PC-3 (cell line): ENCODE measurements at regions not wholly inside any gene's neighbourhood (a gene's known extent, or its start where the extent isn't known, plus 50 kb on each side); places are given as distances from the start of the nearest gene placed in this dataset.

Source experiments
- ATAC-seq: fragments of 200-7000 bp; cut with Tn5 transposase; 2 replicates; pipeline ENCODE4 v1.9.1; 2020; ENCODE audit warnings: mild to moderate bottlenecking, moderate library complexity
- BruUV-seq: library from RNA; stranded (reverse); fragments of 400-500 nt; replicated peaks from 2 replicates; lab custom pipeline; 2021; lab: Mats Ljungman, UMichigan
- CTCF ChIA-PET: fragments of 300-600 bp; sonication (Branson Sonifier 250); formaldehyde crosslinking; loops from one replicate; lab custom pipeline; 2022; ENCODE audit warnings: antibody characterized with exemption; lab: Charles Lee
- POLR2A ChIA-PET: fragments of 300-600 bp; sonication (Branson Sonifier 250); formaldehyde crosslinking; loops from one replicate; lab custom pipeline; 2022; ENCODE audit warnings: antibody characterized with exemption; ENCODE audit not compliant: unreplicated experiment; lab: Charles Lee
- DNase-seq: peaks from one replicate; pipeline ENCODE4 v3.0.0-alpha.2; 2015
- H2AFZ ChIP-seq: fragments of 300-600 bp; sonication (generic); 2 replicates; pipeline ENCODE4 v1.6.0; 2016; ENCODE audit warnings: antibody characterized with exemption, low read length
- H3F3A ChIP-seq: fragments of 300-600 bp; sonication (generic); one replicate; pipeline ENCODE4 v1.6.0; 2017; ENCODE audit warnings: antibody characterized with exemption, low read length, control low read depth, mild to moderate bottlenecking; ENCODE audit not compliant: unreplicated experiment
- H3K27ac ChIP-seq: fragments of 300-600 bp; sonication (generic); 2 replicates; pipeline ENCODE4 v1.5.1; 2016; ENCODE audit warnings: mild to moderate bottlenecking, low read length
- H3K27me3 ChIP-seq: fragments of 300-600 bp; sonication (generic); 2 replicates; pipeline ENCODE4 v1.6.1; 2016; ENCODE audit warnings: low read length, mixed read lengths
- H3K36me3 ChIP-seq: fragments of 300-600 bp; sonication (generic); 2 replicates; pipeline ENCODE4 v1.6.1; 2016; ENCODE audit warnings: low read depth, mixed run types, low read length, mixed read lengths
- H3K4me1 ChIP-seq: fragments of 300-600 bp; sonication (generic); 2 replicates; pipeline ENCODE4 v1.5.1; 2016; ENCODE audit warnings: low read length; ENCODE audit not compliant: insufficient read depth
- H3K4me2 ChIP-seq: fragments of 300-600 bp; sonication (generic); 2 replicates; pipeline ENCODE4 v1.6.0; 2016; ENCODE audit warnings: low read length
- H3K4me3 ChIP-seq: fragments of 300-600 bp; sonication (generic); 2 replicates; pipeline ENCODE4 v1.5.1; 2016; ENCODE audit warnings: mild to moderate bottlenecking, low read length, mixed read lengths
- H3K79me2 ChIP-seq: fragments of 300-600 bp; sonication (generic); 2 replicates; pipeline ENCODE4 v1.6.1; 2017; ENCODE audit warnings: low read length, mixed read lengths
- H3K9ac ChIP-seq: fragments of 300-600 bp; sonication (generic); 2 replicates; pipeline ENCODE4 v1.6.0; 2016; ENCODE audit warnings: mild to moderate bottlenecking, low read length
- H3K9me2 ChIP-seq: fragments of 300-600 bp; sonication (generic); replicated peaks from 2 replicates; pipeline ENCODE4 v1.6.1; 2016; ENCODE audit warnings: mixed run types, low read length, mixed read lengths
- H3K9me3 ChIP-seq: fragments of 300-600 bp; sonication (generic); 2 replicates; pipeline ENCODE4 v1.6.1; 2016; ENCODE audit warnings: low read length, mixed read lengths
- H4K20me1 ChIP-seq: fragments of 300-600 bp; sonication (generic); 2 replicates; pipeline ENCODE4 v1.6.1; 2016; ENCODE audit warnings: low read length, mixed read lengths
- EZH2 ChIP-seq: fragments of 300-600 bp; sonication (generic); IDR thresholded peaks from one replicate; pipeline ENCODE4 v1.6.1; 2017; ENCODE audit warnings: antibody characterized with exemption, mild to moderate bottlenecking, low read length; ENCODE audit not compliant: unreplicated experiment
- EZH2phosphoT487 ChIP-seq: fragments of 300-600 bp; sonication (generic); IDR thresholded peaks from 2 replicates; pipeline ENCODE4 v1.6.1; 2018; ENCODE audit warnings: mild to moderate bottlenecking, antibody characterized with exemption, low read length, borderline replicate concordance
- intact Hi-C: fragments of 100-400 bp; cut with micrococcal nuclease; formaldehyde crosslinking; loops from 2 replicates; pipeline ENCODE4 v1.9.0; 2023
- TF ChIP-seq, protein P1 (sequence below): fragments of 300-600 bp; sonication (generic); conservative IDR thresholded peaks from 2 replicates; pipeline ENCODE4 v1.5.1; 2017; ENCODE audit warnings: antibody characterized with exemption, low read depth, mild to moderate bottlenecking, low read length

DNA sequence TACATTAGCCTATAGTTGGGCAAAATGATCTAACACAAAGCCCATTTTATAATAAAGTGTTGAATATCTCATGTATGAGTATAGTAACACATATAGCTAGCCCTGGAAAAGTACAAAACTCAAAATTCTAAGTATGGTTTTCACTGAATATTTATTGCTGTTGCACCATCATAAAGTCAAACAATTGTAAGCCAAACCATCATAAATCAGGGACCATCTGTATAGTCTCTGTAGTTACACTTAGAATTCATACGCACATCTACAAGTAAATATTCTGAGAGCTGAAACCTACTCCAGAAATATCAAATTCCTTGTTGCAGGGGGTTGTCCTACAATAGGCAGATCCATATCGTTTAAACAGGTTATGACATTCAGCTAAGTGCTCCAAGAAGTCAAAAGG, 817.3 kb downstream of the BCKDHB start:
- Histone ChIP-seq H2AFZ (no peak overlapping the region), H3K4me1 (no peaks in the 10 kb centered on the region), H3K27ac (no peak overlapping the region), H3F3A (no peaks in the 10 kb centered on the region), H4K20me1 (no peaks in the 10 kb centered on the region), H3K36me3 (no peaks in the 10 kb centered on the region), H3K9me2 (no peaks in the 10 kb centered on the region), H3K79me2 (no peaks in the 10 kb centered on the region), H3K4me2 (no peak overlapping the region), H3K9ac (no peak overlapping the region), H3K27me3 (no peaks in the 10 kb centered on the region), H3K9me3 (no peaks in the 10 kb centered on the region), H3K4me3 (no peak overlapping the region)
- no TSS peak for BruUV-seq
- POLR2A ChIA-PET: no interaction called here
- CTCF ChIA-PET: no interaction called here
- TF ChIP-seq EZH2phosphoT487 (no peak), EZH2 (no peak)
- TF ChIP-seq, protein P1, sequence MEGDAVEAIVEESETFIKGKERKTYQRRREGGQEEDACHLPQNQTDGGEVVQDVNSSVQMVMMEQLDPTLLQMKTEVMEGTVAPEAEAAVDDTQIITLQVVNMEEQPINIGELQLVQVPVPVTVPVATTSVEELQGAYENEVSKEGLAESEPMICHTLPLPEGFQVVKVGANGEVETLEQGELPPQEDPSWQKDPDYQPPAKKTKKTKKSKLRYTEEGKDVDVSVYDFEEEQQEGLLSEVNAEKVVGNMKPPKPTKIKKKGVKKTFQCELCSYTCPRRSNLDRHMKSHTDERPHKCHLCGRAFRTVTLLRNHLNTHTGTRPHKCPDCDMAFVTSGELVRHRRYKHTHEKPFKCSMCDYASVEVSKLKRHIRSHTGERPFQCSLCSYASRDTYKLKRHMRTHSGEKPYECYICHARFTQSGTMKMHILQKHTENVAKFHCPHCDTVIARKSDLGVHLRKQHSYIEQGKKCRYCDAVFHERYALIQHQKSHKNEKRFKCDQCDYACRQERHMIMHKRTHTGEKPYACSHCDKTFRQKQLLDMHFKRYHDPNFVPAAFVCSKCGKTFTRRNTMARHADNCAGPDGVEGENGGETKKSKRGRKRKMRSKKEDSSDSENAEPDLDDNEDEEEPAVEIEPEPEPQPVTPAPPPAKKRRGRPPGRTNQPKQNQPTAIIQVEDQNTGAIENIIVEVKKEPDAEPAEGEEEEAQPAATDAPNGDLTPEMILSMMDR: no peak
- intact Hi-C loops: loop anchor here (10.0 kb wide), 1 partner anchor 159 kb away; no protein-coding TSS in a partner anchor
- DNase-seq (no peak), ATAC-seq (no peak)

DNA sequence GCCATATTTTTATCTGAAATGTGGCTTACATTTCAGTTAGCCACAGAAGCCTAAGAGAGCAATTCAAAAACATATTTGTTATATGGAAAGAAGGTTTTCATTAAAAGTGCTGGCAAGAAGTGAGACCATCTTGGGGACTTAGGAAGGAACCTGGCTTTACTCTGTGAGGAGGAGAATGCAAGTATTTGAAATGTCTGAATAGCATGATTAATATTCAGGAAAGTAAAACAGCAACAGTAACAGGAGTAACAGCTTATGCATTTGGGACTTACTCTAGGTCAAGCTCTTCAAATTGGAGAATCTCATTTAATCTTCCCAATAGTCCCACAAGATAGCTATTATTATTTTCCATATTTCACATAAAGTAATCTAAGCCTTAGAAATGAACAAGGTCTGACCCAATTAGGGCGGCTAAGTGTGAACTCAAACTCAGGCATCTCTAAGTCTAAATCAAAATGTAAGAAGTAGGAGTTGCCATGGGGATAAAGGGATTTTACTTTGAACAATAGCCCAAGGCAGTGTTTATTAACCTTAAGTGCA, 816.5 kb downstream of the BCKDHB start:
- DNase-seq (no peak), ATAC-seq (no peak)
- no TSS peak for BruUV-seq
- POLR2A ChIA-PET: no interaction called here
- no peak overlapping the region for H3K4me3 ChIP-seq
- no peaks in the 10 kb centered on the region for H3K36me3 ChIP-seq
- H3K4me2 ChIP-seq: no peak overlapping the region
- H3K4me1 ChIP-seq: no peaks in the 10 kb centered on the region
- no peak for TF ChIP-seq EZH2phosphoT487
- TF ChIP-seq EZH2: no peak
- TF ChIP-seq, protein P1: no peak
- no peaks in the 10 kb centered on the region for H3K79me2 ChIP-seq
- no peaks in the 10 kb centered on the region for H3K9me3 ChIP-seq
- H3F3A ChIP-seq: no peaks in the 10 kb centered on the region
- no peak overlapping the region for H2AFZ ChIP-seq
- no peaks in the 10 kb centered on the region for H3K27me3 ChIP-seq
- H4K20me1 ChIP-seq: no peaks in the 10 kb centered on the region
- intact Hi-C loops: loop anchor here (10.0 kb wide), 1 partner anchor 158 kb away; no protein-coding TSS in a partner anchor
- CTCF ChIA-PET: no interaction called here
- no peak overlapping the region for H3K9ac ChIP-seq
- no peak overlapping the region for H3K27ac ChIP-seq
- H3K9me2 ChIP-seq: no peaks in the 10 kb centered on the region

DNA sequence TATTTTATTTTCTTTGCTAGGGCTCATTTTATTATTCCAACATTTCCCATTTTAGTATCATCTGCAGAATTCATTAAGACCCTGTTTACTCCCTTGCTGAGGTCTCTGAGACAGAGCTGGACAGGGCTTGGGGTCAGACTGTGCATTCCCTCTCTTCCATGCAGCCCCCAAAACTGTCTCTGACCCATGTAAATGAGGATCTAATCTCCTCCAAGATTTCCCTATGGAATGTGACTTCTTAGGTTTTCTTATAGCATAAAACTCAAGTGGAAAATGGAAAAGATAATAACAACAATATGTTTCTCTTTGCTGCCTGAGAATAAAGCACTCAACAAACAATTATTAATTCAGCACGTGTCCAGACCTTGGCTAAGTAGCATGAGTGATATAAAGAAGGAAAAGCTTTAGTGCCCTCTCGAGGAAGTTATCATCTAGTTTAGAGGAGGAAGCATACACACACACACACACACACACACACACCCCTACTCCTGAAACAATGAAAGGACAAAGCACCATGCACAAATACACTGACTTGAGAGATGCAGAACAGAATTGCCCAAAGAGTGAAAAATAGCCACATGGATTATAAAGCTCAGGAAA, 815.5 kb downstream of the BCKDHB start:
- intact Hi-C loops: loop anchor here (10.0 kb wide), 1 partner anchor 157 kb away; no protein-coding TSS in a partner anchor
- POLR2A ChIA-PET: no interaction called here
- Histone ChIP-seq H3K4me2 (no peak overlapping the region), H3K79me2 (no peaks in the 10 kb centered on the region), H3K9me3 (no peaks in the 10 kb centered on the region), H3K9ac (no peak overlapping the region), H4K20me1 (no peaks in the 10 kb centered on the region), H3K36me3 (no peaks in the 10 kb centered on the region), H3K4me3 (no peak overlapping the region), H2AFZ (no peak overlapping the region), H3K27ac (no peak overlapping the region), H3K9me2 (no peaks in the 10 kb centered on the region), H3K27me3 (no peaks in the 10 kb centered on the region), H3K4me1 (no peaks in the 10 kb centered on the region), H3F3A (no peaks in the 10 kb centered on the region)
- ATAC-seq (peak; percentile 33; the same call in 1 of the 2 replicates), DNase-seq (peak; percentile 27)
- TF ChIP-seq EZH2: no peak
- TF ChIP-seq, protein P1: no peak; the same call in 1 of the 2 replicates
- no TSS peak for BruUV-seq
- CTCF ChIA-PET: no interaction called here
